GM18909 (cell line): ENCODE measurements at regions not wholly inside any gene's neighbourhood (a gene's known extent, or its start where the extent isn't known, plus 50 kb on each side); places are given as distances from the start of the nearest gene placed in this dataset.
A peak's percentile ranks its signal among the peaks of the same experiment; 100 is the strongest.

Experiments
- ATAC-seq: cut with Tn5 transposase; IDR thresholded peaks from one replicate; pipeline ENCODE4 v1.9.1; 2021; ENCODE audit warnings: mild to moderate bottlenecking; ENCODE audit not compliant: unreplicated experiment, poor library complexity

DNA sequence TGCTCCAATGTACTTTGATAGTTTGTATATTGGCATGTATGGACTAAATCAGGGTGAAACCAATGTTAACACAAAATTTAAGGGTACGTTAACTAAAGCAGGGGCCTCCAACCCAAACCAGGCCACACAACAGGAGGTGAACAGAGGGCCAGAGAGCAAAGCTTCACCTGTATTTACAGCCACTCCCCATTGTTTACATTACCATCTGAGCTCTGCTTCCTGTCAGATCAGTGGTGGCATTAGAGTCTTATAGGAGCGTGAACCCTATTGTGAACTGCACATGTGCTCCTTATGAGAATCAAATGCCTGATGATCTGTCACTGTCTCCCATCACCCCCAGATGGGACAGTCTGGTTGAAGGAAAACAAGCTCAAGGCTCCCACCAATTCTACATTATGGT is 62.0 kb upstream of the SCIN start:
- no peak for ATAC-seq

GRCh38 chr7:12517451-12517850 is 53.1 kb upstream of the SCIN start:
- ATAC-seq = no peak

DNA sequence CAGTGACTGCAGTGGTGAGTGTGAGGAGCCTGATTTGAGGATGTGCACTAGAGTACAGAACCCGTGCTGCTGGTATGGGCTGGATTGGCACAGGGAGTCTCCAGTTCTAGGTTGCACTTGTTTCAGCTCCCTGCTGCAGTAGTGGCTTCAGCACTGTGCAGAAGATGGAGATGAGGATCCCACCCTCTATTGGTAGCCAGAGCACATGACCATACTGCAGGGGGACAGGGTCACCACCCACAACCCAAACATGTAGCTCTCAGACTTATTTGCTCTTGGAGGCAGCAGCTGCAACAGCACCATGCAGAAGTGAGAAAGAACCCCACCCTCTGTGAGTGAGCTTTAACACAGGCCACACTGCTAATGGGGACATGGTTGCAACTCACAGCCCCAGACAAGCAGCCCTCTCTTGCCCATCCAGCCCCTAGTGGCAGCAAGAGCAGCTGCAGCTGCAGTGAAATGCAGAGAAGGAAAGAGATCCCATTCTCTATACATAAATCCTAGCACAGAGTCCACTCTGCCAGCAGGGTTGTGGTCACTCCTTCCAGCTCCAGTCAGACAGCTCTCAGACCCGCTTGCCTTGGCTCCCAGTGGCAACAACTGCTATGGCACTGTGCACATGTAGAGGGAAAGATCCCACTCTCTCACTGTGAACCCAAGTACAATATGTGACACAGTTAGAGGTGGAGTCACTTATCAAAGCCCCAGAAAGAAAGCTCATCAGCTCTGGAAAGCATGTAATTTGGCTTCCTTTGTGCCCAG is 51.4 kb upstream of the SCIN start:
- ATAC-seq = peak; percentile 94

DNA sequence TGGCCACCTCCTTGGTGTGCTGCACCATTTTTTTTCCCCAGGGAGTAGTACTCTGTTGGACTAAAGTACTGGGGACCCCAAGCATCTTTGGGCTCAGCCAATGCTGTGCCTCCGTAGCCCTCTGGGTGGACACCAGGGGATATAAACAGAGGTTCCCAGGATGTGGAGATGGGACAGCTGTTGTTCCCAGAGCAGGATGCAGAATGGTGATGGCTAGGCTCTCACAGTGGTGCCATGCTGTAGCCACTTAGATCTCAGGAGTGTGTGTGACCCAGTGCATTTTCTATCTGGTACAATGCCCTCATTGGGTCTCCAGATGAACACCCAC is 50.9 kb upstream of the SCIN start:
- peak; percentile 7 for ATAC-seq
